GM12878 (cell line): ENCODE measurements at regions not wholly inside any gene's neighbourhood (a gene's known extent, or its start where the extent isn't known, plus 50 kb on each side); places are given as distances from the start of the nearest gene placed in this dataset.

Experiments
- ATAC-seq: fragments of 200-7000 bp; cut with Tn5 transposase; 3 replicates; pipeline ENCODE4 v1.9.1; 2020; ENCODE audit warnings: mild to moderate bottlenecking, moderate library complexity
- BruUV-seq: library from RNA; stranded (reverse); fragments of 400-500 nt; replicated peaks from 2 replicates; lab custom pipeline; 2021; lab: Mats Ljungman, UMichigan
- CTCF ChIA-PET: fragments of 300-600 bp; sonication (Branson Sonifier 250); formaldehyde crosslinking; extraction: SDS; loops from one replicate; lab custom pipeline; 2021; ENCODE audit warnings: inconsistent platforms; lab: Yijun Ruan, JAX
- POLR2A ChIA-PET: fragments of 350-600 bp; formaldehyde crosslinking; extraction: SDS; loops from one replicate; lab custom pipeline; 2021; ENCODE audit warnings: inconsistent platforms; lab: Charles Lee
- RAD21 ChIA-PET: fragments of 300-600 bp; sonication (Branson Sonifier 250); formaldehyde crosslinking; loops from one replicate; lab custom pipeline; 2023; ENCODE audit warnings: antibody characterized with exemption; ENCODE audit not compliant: unreplicated experiment; lab: Charles Lee
- SMC1A ChIA-PET: fragments of 300-600 bp; sonication (Branson Sonifier 250); formaldehyde crosslinking; loops from one replicate; lab custom pipeline; 2023; ENCODE audit not compliant: unreplicated experiment, uncharacterized antibody; lab: Charles Lee
- DNase-seq: peaks from one replicate; pipeline ENCODE4 v3.0.0-alpha.2; 2011; ENCODE audit warnings: low read depth, low spot score
- FAIRE-seq: peaks from 3 replicates; lab custom pipeline; 2011; peaks lifted over from hg19 to GRCh38; lab: Jason Lieb, UNC
- H2AFZ ChIP-seq: 2 replicates; pipeline ENCODE4 v1.6.0; 2011; ENCODE audit warnings: low read depth, low read length, control low read depth; ENCODE audit not compliant: control insufficient read depth
- H3K27ac ChIP-seq: 2 replicates; pipeline ENCODE4 v1.5.1; 2011; ENCODE audit warnings: control low read depth; ENCODE audit not compliant: control insufficient read depth, insufficient read depth
- H3K27me3 ChIP-seq, 2 experiments: replicated peaks in 1 of 2; 2 replicates each; pipeline versions ENCODE4 v1.6.0 to v1.6.1; 2011; ENCODE audit warnings: low read length in 1 of 2; ENCODE audit not compliant: control insufficient read depth in 2 of 2, insufficient read depth in 2 of 2
- H3K36me3 ChIP-seq, 2 experiments: 2 replicates each; pipeline ENCODE4 v1.5.1; 2011; ENCODE audit warnings: low read length in 1 of 2; ENCODE audit not compliant: control insufficient read depth in 2 of 2, insufficient read depth in 2 of 2
- H3K4me1 ChIP-seq: 2 replicates; pipeline ENCODE4 v1.6.1; 2011; ENCODE audit warnings: mild to moderate bottlenecking, low read length, moderate library complexity, mixed read lengths; ENCODE audit not compliant: control insufficient read depth, insufficient read depth
- H3K4me2 ChIP-seq: 2 replicates; pipeline ENCODE4 v1.6.0; 2011; ENCODE audit warnings: control low read depth; ENCODE audit not compliant: control insufficient read depth, insufficient read depth
- H3K4me3 ChIP-seq: fragments of 200-600 bp; sonication (generic); 2 replicates; pipeline ENCODE4 v1.5.1; 2016
- H3K79me2 ChIP-seq: 2 replicates; pipeline ENCODE4 v1.6.0; 2011; ENCODE audit warnings: low read length; ENCODE audit not compliant: control insufficient read depth, insufficient read depth
- H3K9ac ChIP-seq: 2 replicates; pipeline ENCODE4 v1.8.0; 2011; ENCODE audit warnings: low read length, control low read depth, mixed read lengths; ENCODE audit not compliant: control insufficient read depth, insufficient read depth
- H3K9me3 ChIP-seq: replicated peaks from 3 replicates; pipeline ENCODE4 v1.5.1; 2011; ENCODE audit warnings: mild to moderate bottlenecking, low read length; ENCODE audit not compliant: control insufficient read depth, insufficient read depth
- H4K20me1 ChIP-seq: 2 replicates; pipeline ENCODE4 v1.6.0; 2011; ENCODE audit not compliant: control insufficient read depth, insufficient read depth
- BCL11A ChIP-seq: IDR thresholded peaks from 2 replicates; pipeline ENCODE4 v1.6.1; 2011; ENCODE audit warnings: low read depth, low read length
- CHD2 ChIP-seq: IDR thresholded peaks from 2 replicates; pipeline ENCODE4 v1.6.1; 2011; ENCODE audit warnings: low read depth, low read length, improper control_type of control experiment, borderline replicate concordance
- HCFC1 ChIP-seq: fragments of 150-350 bp; IDR thresholded peaks from 2 replicates; pipeline ENCODE4 v1.6.1; 2014; ENCODE audit warnings: low read length
- KAT2A ChIP-seq: conservative IDR thresholded peaks from 2 replicates; pipeline ENCODE4 v1.6.1; 2011; ENCODE audit warnings: low read depth, low read length; ENCODE audit not compliant: control insufficient read depth
- NFYA ChIP-seq: IDR thresholded peaks from 2 replicates; pipeline ENCODE4 v1.6.1; 2011; ENCODE audit warnings: low read depth, mild to moderate bottlenecking, low read length, improper control_type of control experiment, borderline replicate concordance
- SRF ChIP-seq, 2 experiments: IDR thresholded peaks; 2 replicates each; pipeline ENCODE4 v1.6.1; 2011; ENCODE audit warnings: low read depth in 2 of 2, low read length in 2 of 2, mild to moderate bottlenecking in 1 of 2, moderate library complexity in 1 of 2
- TAF1 ChIP-seq: IDR thresholded peaks from 2 replicates; pipeline ENCODE4 v1.6.1; 2011; ENCODE audit warnings: mild to moderate bottlenecking, low read depth, low read length, borderline replicate concordance
- TBL1XR1 ChIP-seq: IDR thresholded peaks from 2 replicates; pipeline ENCODE4 v1.6.1; 2012; ENCODE audit warnings: low read depth, low read length, improper control_type of control experiment
- TCF12 ChIP-seq: IDR thresholded peaks from 2 replicates; pipeline ENCODE4 v1.6.1; 2011; ENCODE audit warnings: low read depth, mild to moderate bottlenecking, low read length
- ZNF207 ChIP-seq: fragments of 450-650 bp; IDR thresholded peaks from 2 replicates; pipeline ENCODE4 v1.6.1; 2014; ENCODE audit warnings: antibody characterized with exemption, mild to moderate bottlenecking, borderline replicate concordance
- WGBS: methylation state at CpG from one replicate; pipeline ENCODE4 v1.1.6; 2016; ENCODE audit warnings: low lambda C conversion rate; ENCODE audit not compliant: insufficient replicate concordance, insufficient coverage; ENCODE audit errors: missing lambda C conversion rate; 5-methylcytosine and 5-hydroxymethylcytosine counted together
- in situ Hi-C: fragments of 300-500 bp; cut with MboI; formaldehyde crosslinking; loops from 9 replicates; pipeline ENCODE4 v1.14.3; 2018; ENCODE audit warnings: mixed read lengths
- intact Hi-C: fragments of 100-400 bp; cut with micrococcal nuclease; formaldehyde crosslinking; loops from one replicate; pipeline ENCODE4 v1.14.2; 2022; ENCODE audit not compliant: unreplicated experiment
- TF ChIP-seq, protein P1 (sequence below): IDR thresholded peaks from 2 replicates; pipeline ENCODE4 v1.6.1; 2011; ENCODE audit warnings: mild to moderate bottlenecking, low read depth, low read length, moderate library complexity; ENCODE audit not compliant: insufficient replicate concordance
- TF ChIP-seq, protein P2 (sequence below): fragments of 450-650 bp; IDR thresholded peaks from 2 replicates; pipeline ENCODE4 v1.6.1; 2017; ENCODE audit warnings: antibody characterized with exemption, mild to moderate bottlenecking, moderate library complexity
- TF ChIP-seq, protein P3 (sequence below): IDR thresholded peaks from 2 replicates; pipeline ENCODE4 v1.6.1; 2012; ENCODE audit warnings: low read depth, low read length, improper control_type of control experiment

DNA sequence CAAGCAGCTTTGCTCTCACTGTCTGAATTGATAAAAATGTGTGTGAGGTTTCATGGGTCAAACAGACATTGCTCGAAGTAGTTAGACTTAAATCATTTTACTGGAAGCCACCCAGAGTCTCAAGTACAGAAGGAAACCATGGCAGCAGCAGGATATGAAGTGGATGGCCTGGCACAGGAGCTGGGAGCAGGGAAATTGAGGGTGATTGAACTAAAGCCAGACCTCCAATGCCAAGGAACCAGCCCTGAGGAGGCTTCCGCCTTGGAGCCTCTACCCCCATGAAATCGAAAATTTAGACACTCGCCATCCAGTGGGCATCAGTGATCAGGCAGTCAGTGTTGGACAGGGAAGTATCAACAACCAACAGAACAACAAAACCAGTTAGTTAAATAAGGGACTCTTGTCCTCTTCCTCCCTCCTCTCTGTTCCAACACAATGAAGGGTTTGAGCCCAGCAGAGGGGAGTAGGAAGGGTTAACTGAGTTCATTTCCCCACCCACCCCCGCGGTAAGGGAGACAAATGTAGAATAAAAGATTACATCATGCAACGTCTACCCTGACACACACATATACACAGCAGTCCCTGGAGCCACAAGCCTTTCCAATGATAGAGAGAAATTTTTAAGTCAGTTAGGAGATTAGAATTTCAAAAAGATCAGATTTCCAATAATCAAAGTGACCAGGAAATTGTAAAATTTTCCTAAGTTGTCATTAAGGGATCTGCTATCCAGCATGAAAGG lies 156.3 kb downstream of the SLC16A9 start:
- ChIA-PET POLR2A (no interaction called here), CTCF (no interaction called here), RAD21 (no interaction called here), SMC1A (no interaction called here)
- TF ChIP-seq BCL11A (no peak), NFYA (no peak), SRF (IDR thresholded peaks at IDR 0.05; ENCODE audit: low read depth in 2 of 2, low read length in 2 of 2) (no peak), TBL1XR1 (no peak), KAT2A (no peak), ZNF207 (no peak), TAF1 (no peak)
- Histone ChIP-seq H3K36me3 (no peaks in the 10 kb centered on the region), H3K27me3 (no peaks in the 10 kb centered on the region), H4K20me1 (no peaks in the 10 kb centered on the region), H3K9ac (no peak overlapping the region), H3K4me2 (no peak overlapping the region), H3K4me3 (no peak overlapping the region), H3K27ac (no peak overlapping the region), H3K9me3 (no peaks in the 10 kb centered on the region), H3K4me1 (no peaks in the 10 kb centered on the region), H2AFZ (no peak overlapping the region), H3K79me2 (no peaks in the 10 kb centered on the region)
- FAIRE-seq (no peak), ATAC-seq (no peak), DNase-seq (no peak)
- in situ Hi-C loops: no loop called here
- BruUV-seq: no TSS peak
- intact Hi-C loops: no loop called here
- WGBS: 10% methylated on average over 7 of the region's 7 CpGs

DNA sequence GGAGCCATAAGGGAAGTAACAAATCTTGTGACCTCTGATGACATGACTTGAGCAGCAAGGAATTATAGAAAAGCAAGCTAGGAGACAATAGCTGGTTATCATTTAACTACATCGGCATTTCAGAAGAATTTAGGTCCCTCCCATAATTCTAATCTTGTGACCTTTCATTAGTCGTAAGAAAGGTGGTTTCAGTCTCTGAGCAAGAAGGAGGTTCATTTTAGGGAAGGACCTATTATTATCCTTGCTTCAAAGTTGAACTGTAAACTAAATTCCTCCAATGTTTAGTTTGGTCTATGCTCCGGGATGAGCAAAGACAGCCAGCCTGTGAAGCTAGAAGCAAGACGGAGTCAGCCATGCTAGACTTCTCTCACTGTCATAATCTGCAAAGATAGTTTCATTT lies 159.6 kb downstream of the SLC16A9 start:
- ChIA-PET RAD21 (no interaction called here), POLR2A (no interaction called here)
- DNase-seq: no peak
- TF ChIP-seq, protein P1, sequence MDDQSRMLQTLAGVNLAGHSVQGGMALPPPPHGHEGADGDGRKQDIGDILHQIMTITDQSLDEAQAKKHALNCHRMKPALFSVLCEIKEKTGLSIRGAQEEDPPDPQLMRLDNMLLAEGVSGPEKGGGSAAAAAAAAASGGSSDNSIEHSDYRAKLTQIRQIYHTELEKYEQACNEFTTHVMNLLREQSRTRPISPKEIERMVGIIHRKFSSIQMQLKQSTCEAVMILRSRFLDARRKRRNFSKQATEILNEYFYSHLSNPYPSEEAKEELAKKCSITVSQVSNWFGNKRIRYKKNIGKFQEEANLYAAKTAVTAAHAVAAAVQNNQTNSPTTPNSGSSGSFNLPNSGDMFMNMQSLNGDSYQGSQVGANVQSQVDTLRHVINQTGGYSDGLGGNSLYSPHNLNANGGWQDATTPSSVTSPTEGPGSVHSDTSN: no peak
- TF ChIP-seq, protein P2, sequence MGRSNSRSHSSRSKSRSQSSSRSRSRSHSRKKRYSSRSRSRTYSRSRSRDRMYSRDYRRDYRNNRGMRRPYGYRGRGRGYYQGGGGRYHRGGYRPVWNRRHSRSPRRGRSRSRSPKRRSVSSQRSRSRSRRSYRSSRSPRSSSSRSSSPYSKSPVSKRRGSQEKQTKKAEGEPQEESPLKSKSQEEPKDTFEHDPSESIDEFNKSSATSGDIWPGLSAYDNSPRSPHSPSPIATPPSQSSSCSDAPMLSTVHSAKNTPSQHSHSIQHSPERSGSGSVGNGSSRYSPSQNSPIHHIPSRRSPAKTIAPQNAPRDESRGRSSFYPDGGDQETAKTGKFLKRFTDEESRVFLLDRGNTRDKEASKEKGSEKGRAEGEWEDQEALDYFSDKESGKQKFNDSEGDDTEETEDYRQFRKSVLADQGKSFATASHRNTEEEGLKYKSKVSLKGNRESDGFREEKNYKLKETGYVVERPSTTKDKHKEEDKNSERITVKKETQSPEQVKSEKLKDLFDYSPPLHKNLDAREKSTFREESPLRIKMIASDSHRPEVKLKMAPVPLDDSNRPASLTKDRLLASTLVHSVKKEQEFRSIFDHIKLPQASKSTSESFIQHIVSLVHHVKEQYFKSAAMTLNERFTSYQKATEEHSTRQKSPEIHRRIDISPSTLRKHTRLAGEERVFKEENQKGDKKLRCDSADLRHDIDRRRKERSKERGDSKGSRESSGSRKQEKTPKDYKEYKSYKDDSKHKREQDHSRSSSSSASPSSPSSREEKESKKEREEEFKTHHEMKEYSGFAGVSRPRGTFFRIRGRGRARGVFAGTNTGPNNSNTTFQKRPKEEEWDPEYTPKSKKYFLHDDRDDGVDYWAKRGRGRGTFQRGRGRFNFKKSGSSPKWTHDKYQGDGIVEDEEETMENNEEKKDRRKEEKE: no peak
- TF ChIP-seq, protein P3, sequence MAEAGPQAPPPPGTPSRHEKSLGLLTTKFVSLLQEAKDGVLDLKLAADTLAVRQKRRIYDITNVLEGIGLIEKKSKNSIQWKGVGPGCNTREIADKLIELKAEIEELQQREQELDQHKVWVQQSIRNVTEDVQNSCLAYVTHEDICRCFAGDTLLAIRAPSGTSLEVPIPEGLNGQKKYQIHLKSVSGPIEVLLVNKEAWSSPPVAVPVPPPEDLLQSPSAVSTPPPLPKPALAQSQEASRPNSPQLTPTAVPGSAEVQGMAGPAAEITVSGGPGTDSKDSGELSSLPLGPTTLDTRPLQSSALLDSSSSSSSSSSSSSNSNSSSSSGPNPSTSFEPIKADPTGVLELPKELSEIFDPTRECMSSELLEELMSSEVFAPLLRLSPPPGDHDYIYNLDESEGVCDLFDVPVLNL: no peak
- TF ChIP-seq HCFC1 (no peak), CHD2 (no peak), TCF12 (no peak)

More for the DNA sequence above, 159.6 kb downstream of the SLC16A9 start:
- no peak for FAIRE-seq
- Histone ChIP-seq H3K9me3 (no peaks in the 10 kb centered on the region), H3K4me1 (no peaks in the 10 kb centered on the region), H3K36me3 (no peaks in the 10 kb centered on the region), H3K27ac (no peak overlapping the region), H3K79me2 (no peaks in the 10 kb centered on the region), H2AFZ (no peak overlapping the region), H3K4me3 (no peak overlapping the region), H3K4me2 (no peak overlapping the region), H4K20me1 (no peaks in the 10 kb centered on the region), H3K27me3 (no peaks in the 10 kb centered on the region), H3K9ac (no peak overlapping the region)
- in situ Hi-C loops: no loop called here
- ChIA-PET CTCF (interaction anchor here (1.1 kb wide), 1 partner anchor 76 kb away, joined by 3 read pairs; no protein-coding TSS in a partner anchor), SMC1A (interaction anchor here (0.6 to 0.8 kb wide), 2 partner anchors 9 to 62 kb away, joined by 3 to 4 read pairs; no protein-coding TSS in a partner anchor)
- no peak for ATAC-seq
- BruUV-seq: no TSS peak
- intact Hi-C loops: no loop called here
- 73% methylated on average over 4 of the region's 4 CpGs for WGBS
